CD4-positive, alpha-beta memory T cell (primary cell): ENCODE measurements at regions not wholly inside any gene's neighbourhood (a gene's known extent, or its start where the extent isn't known, plus 50 kb on each side); places are given as distances from the start of the nearest gene placed in this dataset.

Experiments
- CTCF ChIA-PET: fragments of 350-600 bp; sonication (Branson Sonifier 250); formaldehyde crosslinking; loops from one replicate; lab custom pipeline; 2021; ENCODE audit warnings: inconsistent platforms; ENCODE audit not compliant: partially characterized antibody; lab: Charles Lee
- POLR2A ChIA-PET: fragments of 350-600 bp; sonication (Branson Sonifier 250); formaldehyde crosslinking; loops from one replicate; lab custom pipeline; 2021; ENCODE audit not compliant: partially characterized antibody; lab: Charles Lee
- DNase-seq, 5 donors: peaks; one replicate each; pipeline versions ENCODE4 v3.0.0 to v3.0.0-alpha.2; 2020 to 2022; ENCODE audit warnings: mixed read lengths in 1 of 5
- H3K27ac ChIP-seq: one replicate; pipeline ENCODE4 v1.7.0; 2013; ENCODE audit warnings: low read depth, low read length
- H3K27me3 ChIP-seq: 2 replicates; pipeline ENCODE4 v1.7.0; 2013; ENCODE audit warnings: mild to moderate bottlenecking, low read length, moderate library complexity; ENCODE audit not compliant: insufficient read depth
- H3K36me3 ChIP-seq: 2 replicates; pipeline ENCODE4 v1.7.0; 2013; ENCODE audit warnings: mild to moderate bottlenecking, low read length, moderate library complexity; ENCODE audit not compliant: insufficient read depth
- H3K4me1 ChIP-seq: 2 replicates; pipeline ENCODE4 v1.7.0; 2013; ENCODE audit warnings: mild to moderate bottlenecking, low read length, moderate library complexity; ENCODE audit not compliant: insufficient read depth
- H3K4me3 ChIP-seq, 2 donors: one replicate each; pipeline ENCODE4 v1.7.0; 2013; ENCODE audit warnings: low read length in 2 of 2, mild to moderate bottlenecking in 1 of 2
- H3K9me3 ChIP-seq, 2 donors: one replicate each; pipeline ENCODE4 v1.7.0; 2013; ENCODE audit warnings: low read length in 2 of 2, control low read depth in 1 of 2; ENCODE audit not compliant: control insufficient read depth in 1 of 2
- H3K27ac Mint-ChIP-seq, 7 donors: one replicate each; pipeline ENCODE4 v1.8.0; 2020 to 2021; ENCODE audit warnings: mixed read lengths in 7 of 7, mild to moderate bottlenecking in 6 of 7, inconsistent platforms in 3 of 7, moderate library complexity in 3 of 7
- H3K27me3 Mint-ChIP-seq, 2 donors: one replicate each; pipeline ENCODE4 v1.8.0; 2020 to 2021; ENCODE audit warnings: mixed read lengths in 2 of 2
- H3K36me3 Mint-ChIP-seq, 2 donors: one replicate each; pipeline ENCODE4 v1.8.0; 2020 to 2021; ENCODE audit warnings: mixed read lengths in 2 of 2, inconsistent platforms in 1 of 2, mild to moderate bottlenecking in 1 of 2
- H3K4me1 Mint-ChIP-seq, 4 donors: one replicate each; pipeline ENCODE4 v1.8.0; 2020 to 2021; ENCODE audit warnings: mixed read lengths in 4 of 4, mild to moderate bottlenecking in 1 of 4
- H3K4me3 Mint-ChIP-seq, 8 donors: one replicate each; pipeline ENCODE4 v1.8.0; 2020 to 2021; ENCODE audit warnings: mixed read lengths in 8 of 8, mild to moderate bottlenecking in 7 of 8, moderate library complexity in 6 of 8, inconsistent platforms in 3 of 8
- H3K9me3 Mint-ChIP-seq, 8 donors: one replicate each; pipeline ENCODE4 v1.8.0; 2020 to 2021; ENCODE audit warnings: mixed read lengths in 8 of 8, mild to moderate bottlenecking in 5 of 8, inconsistent platforms in 3 of 8, moderate library complexity in 1 of 8
- intact Hi-C: fragments of 100-400 bp; cut with micrococcal nuclease; formaldehyde crosslinking; loops from one replicate; pipeline ENCODE4 v1.15.1; 2023

DNA sequence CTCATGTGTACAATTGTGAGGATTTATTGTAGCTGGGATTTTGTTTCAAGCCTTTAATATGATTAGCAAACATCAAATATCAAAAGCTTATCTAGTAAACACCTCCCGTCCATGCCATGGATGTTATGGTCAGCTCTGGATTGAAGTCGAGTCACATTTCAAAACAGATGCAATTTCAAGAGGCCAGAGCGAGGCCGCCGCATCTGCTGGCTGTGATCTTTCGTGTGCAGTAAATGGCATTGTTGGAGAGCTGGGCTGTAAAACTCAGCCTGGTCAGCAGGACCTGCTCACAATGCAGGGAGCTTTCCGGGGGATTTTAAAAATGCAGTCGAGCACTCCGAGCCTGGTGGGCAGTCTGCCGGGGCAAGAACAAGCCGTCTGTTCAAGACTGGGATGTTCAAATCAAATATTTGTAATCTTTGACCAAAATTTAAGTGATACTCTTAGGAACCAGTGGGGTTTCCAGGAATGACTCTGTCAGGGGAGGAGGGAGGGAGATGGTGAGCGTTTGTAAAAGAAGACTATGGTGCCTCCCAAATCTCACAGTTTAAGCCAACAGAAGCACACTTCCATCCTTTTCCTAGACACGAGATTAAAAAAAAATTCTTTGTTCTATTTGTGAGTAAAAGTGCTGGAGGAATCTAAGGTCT is 97.6 kb downstream of the MYCN start:
- no peak overlapping the region for H3K4me3 Mint-ChIP-seq
- no peaks in the 10 kb centered on the region for H3K4me1 Mint-ChIP-seq
- peaks cover 0 to 5% (median 0%) of the 10 kb centered on the region in 8 donors for H3K9me3 Mint-ChIP-seq
- Histone ChIP-seq H3K36me3 (no peaks in the 10 kb centered on the region), H3K4me3 (no peak overlapping the region), H3K9me3 (no peaks in the 10 kb centered on the region), H3K27ac (no peak overlapping the region), H3K4me1 (no peaks in the 10 kb centered on the region), H3K27me3 (no peaks in the 10 kb centered on the region)
- no peak overlapping the region for H3K27ac Mint-ChIP-seq
- H3K27me3 Mint-ChIP-seq = peaks cover 0 to 4% of the 10 kb centered on the region in 2 donors
- no peak for DNase-seq
- CTCF ChIA-PET = no interaction called here
- no peaks in the 10 kb centered on the region for H3K36me3 Mint-ChIP-seq
- POLR2A ChIA-PET = no interaction called here
- intact Hi-C loops = no loop called here

DNA sequence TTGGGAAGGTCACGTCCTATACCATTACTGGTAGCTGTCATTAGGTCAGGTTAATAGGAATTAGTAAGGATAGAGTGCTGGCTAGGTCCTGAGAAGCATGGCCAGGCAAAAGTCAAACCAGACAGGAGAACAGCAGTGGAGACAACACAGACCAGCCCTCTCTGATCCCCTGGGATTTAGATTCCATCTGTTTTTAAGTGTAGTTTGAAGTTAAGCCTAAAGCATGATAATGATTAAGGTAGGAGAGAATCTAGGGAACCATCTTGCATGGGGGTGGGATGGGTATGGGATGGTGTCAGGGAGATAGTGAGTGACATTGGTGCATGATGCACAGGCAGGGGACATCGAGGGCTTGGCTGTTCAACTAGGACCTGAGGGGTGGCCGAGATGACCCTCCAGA is 96.6 kb downstream of the MYCN start:
- H3K4me1 Mint-ChIP-seq = no peaks in the 10 kb centered on the region
- H3K36me3 ChIP-seq = no peaks in the 10 kb centered on the region
- H3K27ac Mint-ChIP-seq = no peak overlapping the region
- no peaks in the 10 kb centered on the region for H3K9me3 ChIP-seq
- peaks cover 0 to 5% (median 0%) of the 10 kb centered on the region in 8 donors for H3K9me3 Mint-ChIP-seq
- intact Hi-C loops = no loop called here
- POLR2A ChIA-PET = no interaction called here
- peaks cover 0 to 2% of the 10 kb centered on the region in 2 donors for H3K27me3 Mint-ChIP-seq
- no peak overlapping the region for H3K27ac ChIP-seq
- no peaks in the 10 kb centered on the region for H3K4me1 ChIP-seq
- H3K36me3 Mint-ChIP-seq = no peaks in the 10 kb centered on the region
- no peak overlapping the region for H3K4me3 Mint-ChIP-seq
- no peak overlapping the region for H3K4me3 ChIP-seq
- no peak for DNase-seq
- CTCF ChIA-PET = no interaction called here
- no peaks in the 10 kb centered on the region for H3K27me3 ChIP-seq

DNA sequence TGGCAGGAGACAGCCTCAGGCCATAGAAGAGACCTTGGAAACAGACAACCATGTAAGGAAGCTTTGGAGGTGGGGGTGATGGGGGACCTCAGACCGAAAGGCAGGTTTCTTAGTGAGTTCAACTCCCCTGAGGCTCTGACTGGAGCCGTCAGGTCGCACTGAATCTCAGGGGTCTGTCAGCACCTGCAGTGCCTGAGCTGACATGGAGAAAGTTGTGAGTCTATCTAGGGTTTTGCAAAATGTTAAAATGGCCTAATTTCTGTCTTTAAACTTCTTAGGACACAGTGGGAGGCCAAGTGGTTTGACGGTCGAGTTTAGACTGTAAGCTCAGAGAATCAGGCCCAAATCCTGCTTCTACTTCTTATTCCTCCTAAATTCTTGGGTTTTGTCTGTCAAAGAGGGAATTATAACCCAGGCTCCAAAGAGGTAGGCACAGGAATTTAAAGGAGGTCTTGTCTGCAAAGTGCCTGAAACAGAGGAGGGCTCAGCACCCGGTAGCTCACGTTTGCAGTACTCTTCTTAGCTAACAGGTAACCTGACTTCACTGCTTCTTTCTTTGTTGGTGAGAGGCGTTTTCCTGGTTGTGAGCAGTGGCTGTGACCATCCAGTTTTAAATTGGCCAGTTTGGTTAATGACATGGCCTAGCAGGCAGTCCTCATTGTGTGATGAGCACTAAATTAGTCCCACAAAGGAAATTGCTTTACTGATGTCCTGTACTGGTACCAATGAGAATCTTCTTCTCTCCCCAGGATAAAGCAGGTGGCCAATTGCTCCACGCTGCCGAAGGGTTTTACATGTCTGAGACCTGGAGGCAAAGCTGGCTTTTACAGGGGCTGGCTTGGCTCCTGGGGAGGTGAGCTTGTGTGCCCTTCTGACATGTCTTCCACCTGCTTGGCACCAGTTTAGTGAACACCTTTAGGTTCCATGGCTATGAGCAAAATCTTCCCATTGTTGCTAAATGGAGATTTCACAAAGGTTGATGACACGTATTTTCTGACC is 95.7 kb downstream of the MYCN start:
- no peak for DNase-seq
- peaks cover 0 to 9% (median 0%) of the 10 kb centered on the region in 8 donors for H3K9me3 Mint-ChIP-seq
- ChIA-PET CTCF (no interaction called here), POLR2A (no interaction called here)
- Histone ChIP-seq H3K4me3 (no peak overlapping the region), H3K27ac (no peak overlapping the region), H3K4me1 (no peaks in the 10 kb centered on the region), H3K9me3 (no peaks in the 10 kb centered on the region), H3K27me3 (no peaks in the 10 kb centered on the region), H3K36me3 (no peaks in the 10 kb centered on the region)
- H3K36me3 Mint-ChIP-seq = no peaks in the 10 kb centered on the region
- intact Hi-C loops = no loop called here
- H3K27me3 Mint-ChIP-seq = no peaks in the 10 kb centered on the region
- H3K4me1 Mint-ChIP-seq = no peaks in the 10 kb centered on the region
- H3K27ac Mint-ChIP-seq = no peak overlapping the region
- H3K4me3 Mint-ChIP-seq = no peak overlapping the region

DNA sequence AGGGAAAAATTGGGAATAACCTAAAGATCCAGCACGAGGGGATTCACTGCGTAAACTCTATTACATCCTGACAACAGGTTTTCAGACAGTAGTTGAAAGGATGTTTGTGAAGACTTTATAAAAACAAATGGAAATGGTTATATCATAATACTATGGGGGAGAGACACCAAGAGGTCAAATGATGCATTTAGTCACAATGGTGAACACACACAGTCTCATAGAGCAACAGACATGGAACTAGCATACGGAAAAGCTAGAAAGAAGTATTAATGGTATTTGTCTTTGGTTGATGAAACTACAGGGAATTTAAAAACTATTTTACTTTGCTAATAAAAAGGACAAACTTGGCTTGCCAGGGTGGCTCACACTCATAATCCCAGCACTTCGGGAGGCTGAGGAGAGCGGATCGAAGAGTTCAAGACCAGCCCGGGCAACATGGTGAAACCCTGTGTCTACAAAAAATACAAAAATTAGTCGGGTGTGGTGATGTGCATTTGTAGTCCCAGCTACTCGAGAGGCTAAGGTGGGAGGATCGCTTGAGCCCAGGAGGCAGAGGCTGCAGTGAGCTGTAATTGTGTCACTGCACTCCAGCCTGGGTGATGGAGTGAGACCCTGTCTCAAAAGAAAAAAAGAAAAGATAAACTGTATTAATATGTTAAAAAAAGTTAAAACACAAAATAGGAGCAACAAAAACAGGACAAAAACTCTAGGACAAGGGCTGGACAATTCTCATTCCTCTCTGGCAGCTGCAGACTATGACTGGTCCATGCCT is 94.8 kb downstream of the MYCN start:
- H3K9me3 Mint-ChIP-seq = peaks cover 0 to 9% (median 0%) of the 10 kb centered on the region in 8 donors
- no peaks in the 10 kb centered on the region for H3K27me3 Mint-ChIP-seq
- no peak for DNase-seq
- no peaks in the 10 kb centered on the region for H3K27me3 ChIP-seq
- intact Hi-C loops = no loop called here
- H3K4me1 Mint-ChIP-seq = no peaks in the 10 kb centered on the region
- ChIA-PET POLR2A (no interaction called here), CTCF (no interaction called here)
- H3K9me3 ChIP-seq = no peaks in the 10 kb centered on the region
- H3K36me3 Mint-ChIP-seq = no peaks in the 10 kb centered on the region
- H3K4me3 ChIP-seq = no peak overlapping the region
- H3K27ac Mint-ChIP-seq = no peak overlapping the region
- no peak overlapping the region for H3K4me3 Mint-ChIP-seq
- H3K36me3 ChIP-seq = no peaks in the 10 kb centered on the region
- no peaks in the 10 kb centered on the region for H3K4me1 ChIP-seq
- no peak overlapping the region for H3K27ac ChIP-seq

DNA sequence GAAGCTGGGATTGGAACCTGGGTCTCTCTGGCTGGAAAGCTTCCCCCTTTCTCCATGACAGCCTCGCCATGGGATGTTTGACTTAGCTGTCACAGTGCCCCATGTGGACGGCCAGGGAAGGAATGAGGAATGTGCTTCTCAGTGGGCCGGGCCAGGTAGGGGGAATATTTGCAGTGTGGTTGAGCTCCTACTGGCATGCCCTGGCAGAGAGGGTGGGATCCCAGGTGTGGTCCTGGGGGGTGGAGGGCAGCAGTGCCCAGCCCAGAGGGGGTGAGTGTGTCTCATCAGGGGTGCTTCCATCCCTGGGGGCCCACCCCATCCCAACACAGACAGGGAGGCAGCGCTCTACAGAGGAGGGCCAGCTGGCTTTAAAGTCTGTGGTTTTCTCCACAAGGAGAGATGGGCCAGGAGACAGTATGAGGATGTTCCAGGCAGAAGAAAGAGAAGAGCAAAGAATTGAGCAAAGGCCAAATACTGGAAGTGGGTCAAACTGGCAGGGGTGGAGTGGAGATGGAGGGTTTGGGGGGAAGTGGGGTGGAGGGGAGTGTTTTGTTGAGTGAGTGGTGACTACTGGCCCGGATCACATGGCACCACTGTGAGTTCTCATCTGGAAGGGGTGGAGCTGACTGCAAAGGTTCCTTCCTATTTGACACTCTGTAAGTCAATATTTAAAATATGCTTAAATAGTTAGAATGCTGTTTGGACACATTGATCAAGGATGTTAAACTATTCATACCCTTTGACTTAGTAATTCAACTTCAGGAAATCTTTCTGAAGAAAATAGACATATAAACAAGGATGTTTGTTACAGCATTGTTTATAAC is 94.0 kb downstream of the MYCN start:
- H3K4me3 ChIP-seq = no peak overlapping the region
- ChIA-PET POLR2A (no interaction called here), CTCF (no interaction called here)
- peaks cover 0 to 9% (median 0%) of the 10 kb centered on the region in 8 donors for H3K9me3 Mint-ChIP-seq
- H3K27ac ChIP-seq = no peak overlapping the region
- no peaks in the 10 kb centered on the region for H3K27me3 ChIP-seq
- H3K36me3 ChIP-seq = no peaks in the 10 kb centered on the region
- H3K9me3 ChIP-seq = no peaks in the 10 kb centered on the region
- intact Hi-C loops = no loop called here
- H3K36me3 Mint-ChIP-seq = no peaks in the 10 kb centered on the region
- no peaks in the 10 kb centered on the region for H3K4me1 Mint-ChIP-seq
- no peak overlapping the region for H3K4me3 Mint-ChIP-seq
- H3K27ac Mint-ChIP-seq = no peak overlapping the region
- no peaks in the 10 kb centered on the region for H3K27me3 Mint-ChIP-seq
- H3K4me1 ChIP-seq = no peaks in the 10 kb centered on the region
- DNase-seq = no peak

DNA sequence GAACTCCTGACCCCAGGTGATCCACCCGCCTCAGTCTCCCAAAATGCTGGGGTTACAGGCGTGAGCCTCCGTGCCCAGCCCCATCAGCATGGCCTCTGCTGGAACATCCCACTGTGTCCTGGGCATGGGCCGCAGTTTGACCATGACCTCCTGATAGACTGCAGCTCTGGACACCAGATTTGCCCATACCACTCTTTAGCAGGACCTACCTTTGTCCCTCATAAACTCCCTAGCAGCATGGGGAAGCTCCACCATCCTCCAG is 92.6 kb downstream of the MYCN start:
- Histone ChIP-seq H3K9me3 (no peaks in the 10 kb centered on the region), H3K27me3 (no peaks in the 10 kb centered on the region), H3K27ac (no peak overlapping the region), H3K4me3 (no peak overlapping the region), H3K36me3 (no peaks in the 10 kb centered on the region), H3K4me1 (no peaks in the 10 kb centered on the region)
- CTCF ChIA-PET = no interaction called here
- H3K9me3 Mint-ChIP-seq = peaks cover 0 to 9% (median 0%) of the 10 kb centered on the region in 8 donors
- POLR2A ChIA-PET = no interaction called here
- H3K4me3 Mint-ChIP-seq = no peak overlapping the region
- no peaks in the 10 kb centered on the region for H3K36me3 Mint-ChIP-seq
- DNase-seq = no peak
- no peaks in the 10 kb centered on the region for H3K4me1 Mint-ChIP-seq
- intact Hi-C loops = no loop called here
- no peak overlapping the region for H3K27ac Mint-ChIP-seq
- H3K27me3 Mint-ChIP-seq = no peaks in the 10 kb centered on the region
